Astrocyte of the cerebellum (primary cell): ENCODE measurements at regions not wholly inside any gene's neighbourhood (a gene's known extent, or its start where the extent isn't known, plus 50 kb on each side); places are given as distances from the start of the nearest gene placed in this dataset.

Source experiments
- DNase-seq: peaks from one replicate; pipeline ENCODE4 v3.0.0-alpha.2; 2011; ENCODE audit warnings: low read depth
- H3K4me3 ChIP-seq: 2 replicates; pipeline ENCODE4 v1.5.1; 2011; ENCODE audit warnings: mild to moderate bottlenecking, low read depth, low read length, moderate library complexity
- in situ Hi-C: cut with HindIII; loops from 2 replicates; pipeline ENCODE4 v1.10.0; 2017; ENCODE audit warnings: low sequenced_read_pairs
- TF ChIP-seq, protein P1 (sequence below): IDR thresholded peaks from 2 replicates; pipeline ENCODE4 v1.5.1; 2012; ENCODE audit warnings: low read length, low read depth, moderate library complexity, mild to moderate bottlenecking; ENCODE audit errors: missing control alignments

DNA sequence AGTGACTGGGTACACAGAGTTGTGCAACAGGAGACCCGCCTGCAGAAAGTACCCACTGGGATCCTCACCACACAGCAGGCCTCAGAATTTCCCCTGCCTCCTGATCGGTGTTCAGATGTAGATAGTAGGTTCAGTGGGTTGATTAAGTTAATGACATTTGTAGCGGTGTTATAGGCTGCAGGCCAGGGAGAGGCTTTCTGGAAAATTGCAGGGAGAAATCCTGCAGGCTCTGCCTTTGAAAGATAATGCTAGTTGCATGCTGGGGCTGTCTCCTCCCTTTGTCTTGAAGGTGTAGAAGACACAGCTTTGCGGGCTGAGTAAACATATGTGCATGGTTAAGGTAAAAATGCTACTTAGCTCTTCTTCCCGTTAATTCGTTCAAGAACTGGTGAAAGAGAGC is 406.3 kb upstream of the RBFOX1 start:
- TF ChIP-seq, protein P1, sequence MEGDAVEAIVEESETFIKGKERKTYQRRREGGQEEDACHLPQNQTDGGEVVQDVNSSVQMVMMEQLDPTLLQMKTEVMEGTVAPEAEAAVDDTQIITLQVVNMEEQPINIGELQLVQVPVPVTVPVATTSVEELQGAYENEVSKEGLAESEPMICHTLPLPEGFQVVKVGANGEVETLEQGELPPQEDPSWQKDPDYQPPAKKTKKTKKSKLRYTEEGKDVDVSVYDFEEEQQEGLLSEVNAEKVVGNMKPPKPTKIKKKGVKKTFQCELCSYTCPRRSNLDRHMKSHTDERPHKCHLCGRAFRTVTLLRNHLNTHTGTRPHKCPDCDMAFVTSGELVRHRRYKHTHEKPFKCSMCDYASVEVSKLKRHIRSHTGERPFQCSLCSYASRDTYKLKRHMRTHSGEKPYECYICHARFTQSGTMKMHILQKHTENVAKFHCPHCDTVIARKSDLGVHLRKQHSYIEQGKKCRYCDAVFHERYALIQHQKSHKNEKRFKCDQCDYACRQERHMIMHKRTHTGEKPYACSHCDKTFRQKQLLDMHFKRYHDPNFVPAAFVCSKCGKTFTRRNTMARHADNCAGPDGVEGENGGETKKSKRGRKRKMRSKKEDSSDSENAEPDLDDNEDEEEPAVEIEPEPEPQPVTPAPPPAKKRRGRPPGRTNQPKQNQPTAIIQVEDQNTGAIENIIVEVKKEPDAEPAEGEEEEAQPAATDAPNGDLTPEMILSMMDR: no peak
- H3K4me3 ChIP-seq: no peak overlapping the region
- no peak for DNase-seq
- in situ Hi-C loops: no loop called here

DNA sequence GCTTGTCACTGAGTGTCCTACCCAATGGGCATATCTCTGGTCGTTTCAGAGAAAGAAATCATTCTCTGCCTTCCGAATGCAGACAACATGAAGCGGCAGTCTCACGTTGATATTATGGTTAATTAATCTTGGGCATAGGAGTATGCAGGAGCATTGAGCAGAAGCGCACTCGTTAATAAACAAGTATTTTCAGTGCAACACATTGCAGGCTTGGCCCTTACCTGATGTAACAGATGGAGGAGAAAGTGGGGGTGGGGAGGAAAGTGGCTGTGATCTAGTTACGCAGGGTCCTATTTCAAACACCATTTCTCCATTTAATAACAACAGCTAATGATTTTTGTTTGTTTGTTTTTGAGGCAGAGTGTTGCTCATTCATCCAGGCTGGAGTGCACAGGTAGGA is 414.0 kb upstream of the RBFOX1 start:
- H3K4me3 ChIP-seq: no peak overlapping the region
- no peak for DNase-seq
- TF ChIP-seq, protein P1: no peak
- in situ Hi-C loops: no loop called here

DNA sequence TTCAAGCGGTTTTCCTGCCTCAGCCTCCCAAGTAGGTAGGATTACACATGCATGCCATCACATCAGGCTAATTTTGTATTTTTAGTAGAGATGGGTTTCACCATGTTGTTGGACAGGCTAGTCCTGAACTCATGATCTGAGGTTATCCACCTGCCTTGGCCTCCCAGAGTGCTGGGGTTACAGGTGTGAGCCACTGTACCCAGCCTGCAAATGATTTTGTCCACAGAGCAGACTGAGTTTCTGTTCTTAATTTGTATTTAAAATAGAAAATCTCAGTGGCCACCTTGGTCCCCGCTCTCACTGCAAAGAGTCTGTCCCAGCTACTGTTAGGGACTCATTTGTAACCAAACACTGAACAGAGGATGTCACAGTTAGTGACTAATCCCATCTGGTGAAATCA is 415.7 kb upstream of the RBFOX1 start:
- TF ChIP-seq, protein P1: no peak
- no peak overlapping the region for H3K4me3 ChIP-seq
- DNase-seq: no peak
- in situ Hi-C loops: no loop called here

DNA sequence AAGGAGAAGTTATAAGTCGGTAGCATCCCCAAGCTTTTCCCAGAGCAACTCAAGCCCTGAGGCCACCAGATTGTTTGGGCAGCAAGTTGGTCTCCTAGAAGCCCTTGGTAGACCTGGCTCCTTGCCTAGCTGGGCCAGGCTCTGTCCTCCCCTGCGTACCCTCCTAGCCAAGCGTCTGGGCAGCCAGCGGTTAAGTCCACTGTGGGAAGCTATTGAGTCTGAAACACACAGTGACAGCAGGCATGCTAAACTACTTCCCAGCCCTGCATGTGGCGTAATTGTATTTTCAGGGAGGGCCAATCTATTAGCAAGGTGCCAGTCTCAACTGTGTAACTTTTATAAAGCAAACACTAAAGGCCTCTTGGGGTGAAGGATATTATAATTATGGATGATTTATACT is 419.1 kb upstream of the RBFOX1 start:
- in situ Hi-C loops: no loop called here
- H3K4me3 ChIP-seq: no peak overlapping the region
- TF ChIP-seq, protein P1: no peak
- DNase-seq: no peak

DNA sequence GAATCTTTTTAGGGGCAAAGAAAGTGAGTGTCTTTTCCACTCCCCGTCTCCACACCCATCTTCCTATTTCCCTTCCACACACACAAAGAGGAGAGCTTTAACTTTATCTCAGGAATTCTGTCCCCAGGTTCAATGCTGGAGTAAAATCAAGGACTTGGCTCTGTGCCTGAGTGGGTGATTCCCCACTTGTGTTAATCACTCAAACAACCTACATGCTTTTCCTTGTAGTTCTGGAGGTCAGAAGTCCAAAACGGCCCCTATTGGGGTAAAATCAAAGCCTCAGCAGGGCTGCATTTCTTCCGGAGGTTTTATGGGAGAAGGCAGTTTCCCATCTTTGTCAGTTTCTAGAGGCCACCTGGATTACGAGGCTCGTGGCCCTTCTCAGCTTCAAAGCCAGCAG is 422.3 kb upstream of the RBFOX1 start:
- DNase-seq: no peak
- in situ Hi-C loops: no loop called here
- H3K4me3 ChIP-seq: no peak overlapping the region
- TF ChIP-seq, protein P1: no peak

DNA sequence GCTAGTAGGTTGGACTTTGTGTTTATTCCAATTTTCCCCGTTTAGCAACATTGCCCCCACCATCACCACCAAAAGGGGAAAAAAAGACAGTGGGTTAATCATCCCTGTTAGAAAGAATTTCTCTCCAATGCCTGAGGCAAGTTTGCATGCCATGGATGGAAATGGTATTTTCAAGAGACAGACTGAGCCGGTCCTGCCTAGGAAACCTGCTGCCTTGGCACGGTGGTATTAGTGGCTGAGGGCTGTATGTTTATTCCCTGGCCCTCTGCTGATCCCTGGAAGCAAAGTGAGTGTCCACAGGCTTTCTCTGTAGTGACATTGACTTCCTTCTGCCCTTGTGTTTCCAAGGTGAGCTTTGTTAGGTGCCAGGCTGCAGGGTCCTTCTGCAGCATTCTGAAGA is 427.0 kb upstream of the RBFOX1 start:
- DNase-seq: no peak
- no peak overlapping the region for H3K4me3 ChIP-seq
- TF ChIP-seq, protein P1: no peak
- in situ Hi-C loops: no loop called here

DNA sequence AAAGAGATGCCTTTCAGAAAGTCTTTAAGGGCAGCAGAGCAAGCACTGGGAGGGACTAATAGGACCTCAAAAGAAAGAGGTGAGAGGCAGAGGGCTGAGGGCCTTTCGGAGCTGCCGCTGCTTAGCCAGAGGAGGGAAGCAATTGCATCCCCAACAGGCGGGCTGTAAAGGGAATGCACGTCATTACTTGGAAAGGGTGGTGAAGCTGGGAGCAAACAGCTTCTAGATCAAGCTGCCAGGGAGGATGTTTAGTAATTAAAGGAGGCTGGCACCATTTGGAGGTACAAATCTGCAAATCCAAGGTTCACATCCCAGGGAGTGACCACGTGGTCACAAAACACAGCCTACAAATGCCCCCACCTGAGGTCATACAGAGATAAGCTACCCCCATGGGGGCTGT is 429.0 kb upstream of the RBFOX1 start:
- H3K4me3 ChIP-seq: no peak overlapping the region
- in situ Hi-C loops: no loop called here
- DNase-seq: no peak
- TF ChIP-seq, protein P1: no peak
